Neural cell (in vitro differentiated cells): ENCODE measurements at regions not wholly inside any gene's neighbourhood (a gene's known extent, or its start where the extent isn't known, plus 50 kb on each side); places are given as distances from the start of the nearest gene placed in this dataset.

Experiments used
- H2AFZ ChIP-seq: fragments of 200-600, 300-800 bp; sonication (generic), shearing (Covaris generic); 2 replicates; pipeline ENCODE4 v1.6.0; 2014; ENCODE audit warnings: low read depth, mild to moderate bottlenecking, antibody characterized with exemption, low read length, moderate library complexity
- H3F3A ChIP-seq: fragments of 200-600 bp; shearing (Covaris generic); 2 replicates; pipeline ENCODE4 v1.6.1; 2016; ENCODE audit warnings: mild to moderate bottlenecking, moderate library complexity, mixed read lengths, antibody characterized with exemption, low read length; ENCODE audit not compliant: insufficient read depth, poor library complexity, severe bottlenecking
- H3K27ac ChIP-seq: fragments of 200-600, 300-800 bp; sonication (generic), shearing (Covaris generic); 2 replicates; pipeline ENCODE4 v1.5.1; 2014; ENCODE audit warnings: mild to moderate bottlenecking, low read length, moderate library complexity
- H3K27me3 ChIP-seq: fragments of 300-800, 200-600 bp; sonication (generic), shearing (Covaris generic); 2 replicates; pipeline ENCODE4 v1.6.0; 2014; ENCODE audit warnings: mild to moderate bottlenecking, low read depth, low read length, moderate library complexity; ENCODE audit not compliant: insufficient read depth
- H3K36me3 ChIP-seq: fragments of 300-800, 200-600 bp; sonication (generic), shearing (Covaris generic); 2 replicates; pipeline ENCODE4 v1.5.1; 2014; ENCODE audit warnings: mild to moderate bottlenecking, antibody characterized with exemption, low read length, moderate library complexity; ENCODE audit not compliant: insufficient read depth
- H3K4me2 ChIP-seq: fragments of 300-800, 200-600 bp; sonication (generic), shearing (Covaris generic); 2 replicates; pipeline ENCODE4 v1.6.0; 2014; ENCODE audit warnings: mild to moderate bottlenecking, low read length
- H3K4me3 ChIP-seq: fragments of 300-800, 200-600 bp; sonication (generic), shearing (Covaris generic); 2 replicates; pipeline ENCODE4 v1.5.1; 2014; ENCODE audit warnings: mild to moderate bottlenecking, low read length, moderate library complexity
- H3K79me2 ChIP-seq: fragments of 200-600 bp; shearing (Covaris generic); replicated peaks from 2 replicates; pipeline ENCODE4 v1.6.0; 2014; ENCODE audit warnings: mild to moderate bottlenecking, low read length, moderate library complexity; ENCODE audit not compliant: insufficient read depth
- H3K9ac ChIP-seq: fragments of 300-800, 200-600 bp; sonication (generic), shearing (Covaris generic); 2 replicates; pipeline ENCODE4 v1.6.1; 2016; ENCODE audit warnings: mild to moderate bottlenecking, low read length, mixed read lengths
- H3K9me2 ChIP-seq: fragments of 200-600 bp; shearing (Covaris generic); 2 replicates; pipeline ENCODE4 v1.6.1; 2016; ENCODE audit warnings: mild to moderate bottlenecking, low read length, mixed read lengths; ENCODE audit not compliant: insufficient read depth
- H3K9me3 ChIP-seq: fragments of 200-600, 300-800 bp; sonication (generic), shearing (Covaris generic); 2 replicates; pipeline ENCODE4 v1.6.1; 2016; ENCODE audit warnings: mild to moderate bottlenecking, mixed run types, low read length, moderate library complexity, mixed read lengths
- H4K20me1 ChIP-seq: fragments of 200-600 bp; shearing (Covaris generic); 2 replicates; pipeline ENCODE4 v1.6.1; 2016; ENCODE audit warnings: mild to moderate bottlenecking, mixed run types; ENCODE audit not compliant: insufficient read depth
- EP300 ChIP-seq: fragments of 450-650 bp; conservative IDR thresholded peaks from 2 replicates; pipeline ENCODE4 v1.6.1; 2014; ENCODE audit warnings: antibody characterized with exemption, mild to moderate bottlenecking, moderate library complexity; ENCODE audit not compliant: poor library complexity, severe bottlenecking
- EZH2 ChIP-seq: fragments of 200-600, 300-800 bp; shearing (Covaris generic), sonication (generic); IDR thresholded peaks from 2 replicates; pipeline ENCODE4 v1.6.1; 2014; ENCODE audit warnings: antibody characterized with exemption, low read length, borderline replicate concordance, mild to moderate bottlenecking; ENCODE audit not compliant: insufficient read depth, poor library complexity, severe bottlenecking
- MXI1 ChIP-seq: fragments of 450-650 bp; conservative IDR thresholded peaks from 2 replicates; pipeline ENCODE4 v1.6.1; 2014; ENCODE audit warnings: antibody characterized with exemption, mild to moderate bottlenecking; ENCODE audit not compliant: poor library complexity, severe bottlenecking
- POLR2AphosphoS5 ChIP-seq: IDR thresholded peaks from 2 replicates; pipeline ENCODE4 v1.6.1; 2012
- RAD21 ChIP-seq: fragments of 450-650 bp; conservative IDR thresholded peaks from 2 replicates; pipeline ENCODE4 v1.6.1; 2014; ENCODE audit warnings: antibody characterized with exemption, mild to moderate bottlenecking, moderate library complexity
- SMC3 ChIP-seq: fragments of 450-650 bp; conservative IDR thresholded peaks from 2 replicates; pipeline ENCODE4 v1.6.1; 2014; ENCODE audit warnings: antibody characterized with exemption, mild to moderate bottlenecking, moderate library complexity; ENCODE audit not compliant: poor library complexity
- TAF1 ChIP-seq: IDR thresholded peaks from 2 replicates; pipeline ENCODE4 v1.6.1; 2012; ENCODE audit warnings: low read depth
- TF ChIP-seq, protein P1 (sequence below): IDR thresholded peaks from 2 replicates; pipeline ENCODE4 v1.6.1; 2012; ENCODE audit warnings: borderline replicate concordance
- TF ChIP-seq, protein P2 (sequence below): fragments of 450-650 bp; IDR thresholded peaks from 2 replicates; pipeline ENCODE4 v1.5.1; 2014; ENCODE audit warnings: antibody characterized with exemption, mild to moderate bottlenecking, moderate library complexity; ENCODE audit not compliant: poor library complexity, severe bottlenecking

DNA sequence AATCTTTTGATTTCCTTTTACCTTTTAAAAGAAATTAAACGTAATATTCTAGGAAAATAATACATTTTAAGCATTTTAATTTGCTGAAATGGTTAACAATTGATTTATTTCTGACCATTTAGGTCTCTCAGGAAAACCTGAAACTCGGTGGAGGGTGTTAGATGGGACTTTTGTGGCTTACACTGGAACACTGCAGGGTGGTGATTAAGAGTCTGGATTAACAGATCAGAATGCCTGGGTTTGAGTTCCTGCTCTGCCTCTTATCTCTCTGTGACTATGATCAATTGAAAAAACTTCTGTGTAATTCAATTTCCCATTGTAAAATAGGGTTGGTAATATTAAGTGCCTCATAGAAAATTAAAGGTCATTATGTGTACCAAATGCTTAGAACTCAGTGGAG is 168.7 kb downstream of the UBE2E3 start:
- Histone ChIP-seq H3K4me3 (no peak overlapping the region), H3K9me3 (no peaks in the 10 kb centered on the region), H2AFZ (no peak overlapping the region), H3K9me2 (no peaks in the 10 kb centered on the region), H3K27me3 (no peaks in the 10 kb centered on the region), H4K20me1 (no peaks in the 10 kb centered on the region), H3K27ac (no peak overlapping the region), H3F3A (no peaks in the 10 kb centered on the region), H3K4me2 (no peak overlapping the region), H3K36me3 (no peaks in the 10 kb centered on the region), H3K79me2 (no peaks in the 10 kb centered on the region), H3K9ac (no peak overlapping the region)
- TF ChIP-seq MXI1: no peak
- TF ChIP-seq RAD21: no peak
- TF ChIP-seq EP300: no peak
- TF ChIP-seq, protein P1, sequence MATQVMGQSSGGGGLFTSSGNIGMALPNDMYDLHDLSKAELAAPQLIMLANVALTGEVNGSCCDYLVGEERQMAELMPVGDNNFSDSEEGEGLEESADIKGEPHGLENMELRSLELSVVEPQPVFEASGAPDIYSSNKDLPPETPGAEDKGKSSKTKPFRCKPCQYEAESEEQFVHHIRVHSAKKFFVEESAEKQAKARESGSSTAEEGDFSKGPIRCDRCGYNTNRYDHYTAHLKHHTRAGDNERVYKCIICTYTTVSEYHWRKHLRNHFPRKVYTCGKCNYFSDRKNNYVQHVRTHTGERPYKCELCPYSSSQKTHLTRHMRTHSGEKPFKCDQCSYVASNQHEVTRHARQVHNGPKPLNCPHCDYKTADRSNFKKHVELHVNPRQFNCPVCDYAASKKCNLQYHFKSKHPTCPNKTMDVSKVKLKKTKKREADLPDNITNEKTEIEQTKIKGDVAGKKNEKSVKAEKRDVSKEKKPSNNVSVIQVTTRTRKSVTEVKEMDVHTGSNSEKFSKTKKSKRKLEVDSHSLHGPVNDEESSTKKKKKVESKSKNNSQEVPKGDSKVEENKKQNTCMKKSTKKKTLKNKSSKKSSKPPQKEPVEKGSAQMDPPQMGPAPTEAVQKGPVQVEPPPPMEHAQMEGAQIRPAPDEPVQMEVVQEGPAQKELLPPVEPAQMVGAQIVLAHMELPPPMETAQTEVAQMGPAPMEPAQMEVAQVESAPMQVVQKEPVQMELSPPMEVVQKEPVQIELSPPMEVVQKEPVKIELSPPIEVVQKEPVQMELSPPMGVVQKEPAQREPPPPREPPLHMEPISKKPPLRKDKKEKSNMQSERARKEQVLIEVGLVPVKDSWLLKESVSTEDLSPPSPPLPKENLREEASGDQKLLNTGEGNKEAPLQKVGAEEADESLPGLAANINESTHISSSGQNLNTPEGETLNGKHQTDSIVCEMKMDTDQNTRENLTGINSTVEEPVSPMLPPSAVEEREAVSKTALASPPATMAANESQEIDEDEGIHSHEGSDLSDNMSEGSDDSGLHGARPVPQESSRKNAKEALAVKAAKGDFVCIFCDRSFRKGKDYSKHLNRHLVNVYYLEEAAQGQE: no peak
- TF ChIP-seq, protein P2, sequence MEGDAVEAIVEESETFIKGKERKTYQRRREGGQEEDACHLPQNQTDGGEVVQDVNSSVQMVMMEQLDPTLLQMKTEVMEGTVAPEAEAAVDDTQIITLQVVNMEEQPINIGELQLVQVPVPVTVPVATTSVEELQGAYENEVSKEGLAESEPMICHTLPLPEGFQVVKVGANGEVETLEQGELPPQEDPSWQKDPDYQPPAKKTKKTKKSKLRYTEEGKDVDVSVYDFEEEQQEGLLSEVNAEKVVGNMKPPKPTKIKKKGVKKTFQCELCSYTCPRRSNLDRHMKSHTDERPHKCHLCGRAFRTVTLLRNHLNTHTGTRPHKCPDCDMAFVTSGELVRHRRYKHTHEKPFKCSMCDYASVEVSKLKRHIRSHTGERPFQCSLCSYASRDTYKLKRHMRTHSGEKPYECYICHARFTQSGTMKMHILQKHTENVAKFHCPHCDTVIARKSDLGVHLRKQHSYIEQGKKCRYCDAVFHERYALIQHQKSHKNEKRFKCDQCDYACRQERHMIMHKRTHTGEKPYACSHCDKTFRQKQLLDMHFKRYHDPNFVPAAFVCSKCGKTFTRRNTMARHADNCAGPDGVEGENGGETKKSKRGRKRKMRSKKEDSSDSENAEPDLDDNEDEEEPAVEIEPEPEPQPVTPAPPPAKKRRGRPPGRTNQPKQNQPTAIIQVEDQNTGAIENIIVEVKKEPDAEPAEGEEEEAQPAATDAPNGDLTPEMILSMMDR: no peak
- TF ChIP-seq SMC3: no peak
- no peak for TF ChIP-seq TAF1
- no peak for TF ChIP-seq EZH2
- no peak for TF ChIP-seq POLR2AphosphoS5

DNA sequence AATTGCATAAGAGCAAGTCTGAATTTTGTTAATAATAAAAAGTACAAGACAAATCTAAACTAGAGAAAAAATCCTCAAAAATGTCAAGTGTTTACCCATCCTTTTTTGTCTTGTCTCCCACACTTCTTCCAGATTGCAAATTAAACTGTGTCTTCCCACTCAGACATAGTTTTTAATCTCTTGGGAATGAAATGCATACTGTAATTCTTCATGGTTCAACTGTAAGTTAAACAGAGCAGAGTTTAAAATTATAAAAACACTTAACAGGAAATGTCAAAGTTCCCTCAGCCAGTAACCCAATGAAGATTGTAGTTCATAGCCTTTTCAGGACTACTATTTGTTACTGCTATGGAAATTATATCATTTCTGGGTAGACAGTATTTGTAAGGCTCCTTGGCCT is 171.8 kb downstream of the UBE2E3 start:
- H3K27me3 ChIP-seq: no peaks in the 10 kb centered on the region
- H3K36me3 ChIP-seq: no peaks in the 10 kb centered on the region
- no peaks in the 10 kb centered on the region for H3K9me3 ChIP-seq
- no peak overlapping the region for H3K9ac ChIP-seq
- H3K4me3 ChIP-seq: no peak overlapping the region
- H3K79me2 ChIP-seq: no peaks in the 10 kb centered on the region
- H3K9me2 ChIP-seq: no peaks in the 10 kb centered on the region
- H4K20me1 ChIP-seq: no peaks in the 10 kb centered on the region
- no peak overlapping the region for H2AFZ ChIP-seq
- H3F3A ChIP-seq: no peaks in the 10 kb centered on the region
- H3K4me2 ChIP-seq: no peak overlapping the region
- H3K27ac ChIP-seq: no peak overlapping the region
- TF ChIP-seq, protein P1: no peak
- no peak for TF ChIP-seq EZH2
- TF ChIP-seq RAD21: no peak
- no peak for TF ChIP-seq SMC3
- TF ChIP-seq EP300: no peak
